HG02970 (cell line): ENCODE measurements at regions not wholly inside any gene's neighbourhood (a gene's known extent, or its start where the extent isn't known, plus 50 kb on each side); places are given as distances from the start of the nearest gene placed in this dataset.

Source experiments
- ATAC-seq: cut with Tn5 transposase; IDR thresholded peaks from one replicate; pipeline ENCODE4 v1.9.1; 2021; ENCODE audit warnings: mild to moderate bottlenecking, moderate library complexity, moderate number of reproducible peaks; ENCODE audit not compliant: unreplicated experiment, low FRiP score

- ATAC-seq = no peak
Observed at GRCh38 chr6:6780231-6780630, 191.7 kb downstream of the LY86 start.

DNA sequence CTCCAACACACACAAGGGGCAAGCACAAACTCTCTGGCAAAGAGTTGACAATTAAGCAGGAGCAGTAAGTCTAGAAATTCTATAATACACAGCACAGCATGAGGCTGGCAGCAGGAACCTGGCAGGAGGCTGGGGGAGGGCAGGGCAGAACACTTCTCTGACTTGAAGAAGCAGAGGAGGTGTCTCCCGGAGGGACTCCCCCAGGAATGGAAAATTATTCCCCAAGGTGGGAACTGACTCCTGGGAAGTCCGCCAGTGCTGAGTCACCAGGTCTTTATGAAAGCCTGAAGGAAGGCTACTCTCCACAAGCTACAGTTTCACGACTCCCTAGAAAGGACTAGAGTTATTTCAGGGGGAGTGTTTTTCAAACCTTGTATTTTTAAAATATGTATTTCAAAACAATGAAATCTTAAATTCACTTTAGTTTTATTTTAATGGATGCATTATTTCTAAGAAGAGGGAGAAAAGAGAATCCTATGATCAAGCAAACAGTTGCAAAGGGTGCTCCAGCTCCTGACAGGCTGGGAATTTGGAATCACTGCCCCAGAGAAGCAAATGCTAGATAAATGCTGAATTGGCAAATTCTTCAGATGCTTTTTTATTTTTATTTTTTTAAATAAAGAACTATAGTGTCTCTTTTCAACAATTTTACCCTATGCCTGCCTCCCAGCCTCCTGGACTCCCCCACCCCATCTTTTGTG, 192.8 kb downstream of the LY86 start:
- no peak for ATAC-seq

GRCh38 chr6:6781873-6782227, 193.3 kb downstream of the LY86 start:
- ATAC-seq = no peak

- ATAC-seq = no peak
Observed at GRCh38 chr6:6783721-6784120, 195.2 kb downstream of the LY86 start.

- no peak for ATAC-seq
Observed at GRCh38 chr6:6784514-6785162, 196.1 kb downstream of the LY86 start.

GRCh38 chr6:6785163-6785521, 196.6 kb downstream of the LY86 start:
- no peak for ATAC-seq

- ATAC-seq = no peak
Observed at GRCh38 chr6:6788394-6789032, 200.0 kb downstream of the LY86 start.

DNA sequence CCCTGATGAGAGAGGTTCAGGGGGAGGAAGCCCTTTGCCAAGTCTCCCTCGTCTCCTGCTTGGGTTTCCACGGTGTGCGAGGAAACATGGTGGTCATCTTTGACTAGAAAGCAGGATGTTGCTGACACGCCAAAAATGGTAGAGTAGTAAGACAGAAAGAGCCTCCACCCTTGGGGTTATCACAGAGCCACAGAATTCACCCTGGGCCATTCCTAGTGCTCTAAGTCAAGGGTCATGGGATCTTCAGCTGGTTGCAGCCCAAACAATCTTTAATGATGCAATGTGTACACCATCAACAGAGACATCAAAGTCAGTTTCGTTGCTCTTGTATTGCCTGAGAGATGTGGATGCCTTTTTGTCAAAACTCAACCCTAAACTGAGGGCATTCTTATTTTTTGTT, 201.9 kb downstream of the LY86 start:
- ATAC-seq = no peak

GRCh38 chr6:6790891-6791290, 202.4 kb downstream of the LY86 start:
- no peak for ATAC-seq

- no peak for ATAC-seq
Observed at GRCh38 chr6:6793388-6794250, 205.1 kb downstream of the LY86 start.

GRCh38 chr6:6795393-6795792, 206.9 kb downstream of the LY86 start:
- no peak for ATAC-seq

DNA sequence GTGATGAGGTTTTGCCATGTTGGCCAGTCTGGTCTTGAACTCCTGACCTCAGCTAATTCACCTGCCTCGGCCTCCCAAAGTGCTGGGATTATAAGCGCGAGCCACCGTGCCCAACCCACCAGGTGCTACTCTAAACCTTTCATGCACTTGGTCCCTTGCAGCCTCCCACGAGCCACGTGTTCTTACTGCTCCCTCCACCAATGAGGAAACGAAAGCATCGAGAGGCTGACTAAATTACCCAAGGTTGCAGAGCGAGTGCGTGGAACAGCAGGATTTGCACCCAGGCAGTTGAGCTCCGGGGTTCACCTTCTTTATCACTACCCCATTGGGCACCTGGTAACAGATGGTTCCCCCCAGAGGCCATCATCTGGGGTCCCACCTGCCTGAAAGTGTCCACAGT, 208.3 kb downstream of the LY86 start:
- ATAC-seq = no peak

- ATAC-seq = no peak
Observed at GRCh38 chr6:6798448-6798860, 209.9 kb downstream of the LY86 start.

DNA sequence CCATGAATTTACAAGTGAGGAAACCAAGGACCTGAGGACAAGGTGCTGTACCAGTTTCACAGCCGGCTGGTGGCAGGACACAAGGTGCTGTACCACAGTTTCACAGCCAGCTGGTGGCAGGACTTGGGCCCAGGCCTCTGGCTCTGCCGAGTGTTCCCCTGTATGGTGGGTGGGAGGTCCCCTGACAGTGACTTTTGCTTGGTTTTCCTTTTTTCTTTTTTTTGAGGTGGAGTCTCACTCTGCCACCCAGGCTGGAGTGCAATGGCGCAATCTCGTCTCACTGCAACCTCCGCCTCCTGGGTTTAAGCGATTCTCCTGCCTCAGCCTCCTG, 212.4 kb downstream of the LY86 start:
- ATAC-seq = no peak

DNA sequence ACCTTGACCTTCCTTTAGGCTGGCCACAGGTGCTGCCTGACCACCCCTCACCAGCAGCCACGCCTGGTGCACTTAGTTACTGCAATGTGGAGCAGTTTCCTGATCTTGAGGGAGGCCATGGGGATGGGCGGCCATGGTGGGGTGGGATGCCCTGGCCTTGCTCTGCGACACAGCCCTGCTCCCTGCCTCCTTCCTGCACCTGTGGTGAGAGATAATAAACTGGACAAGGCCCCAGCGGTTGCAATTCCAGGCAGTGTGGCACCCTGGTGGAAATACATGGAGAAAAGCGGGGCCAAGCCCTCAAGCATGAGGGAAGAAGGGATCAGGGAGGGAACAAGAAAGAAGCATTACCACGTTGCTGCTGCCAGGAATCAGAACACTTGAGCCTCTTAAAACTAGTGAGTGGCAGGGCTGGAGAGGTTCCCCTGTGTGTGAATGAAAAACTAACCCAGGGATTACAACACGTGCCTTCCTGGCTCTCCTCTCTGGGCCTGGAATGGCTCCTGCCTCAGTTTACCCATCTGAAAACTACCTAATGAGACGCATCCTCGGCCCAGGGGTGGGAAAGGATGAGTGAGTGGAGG, 213.2 kb downstream of the LY86 start:
- no peak for ATAC-seq

DNA sequence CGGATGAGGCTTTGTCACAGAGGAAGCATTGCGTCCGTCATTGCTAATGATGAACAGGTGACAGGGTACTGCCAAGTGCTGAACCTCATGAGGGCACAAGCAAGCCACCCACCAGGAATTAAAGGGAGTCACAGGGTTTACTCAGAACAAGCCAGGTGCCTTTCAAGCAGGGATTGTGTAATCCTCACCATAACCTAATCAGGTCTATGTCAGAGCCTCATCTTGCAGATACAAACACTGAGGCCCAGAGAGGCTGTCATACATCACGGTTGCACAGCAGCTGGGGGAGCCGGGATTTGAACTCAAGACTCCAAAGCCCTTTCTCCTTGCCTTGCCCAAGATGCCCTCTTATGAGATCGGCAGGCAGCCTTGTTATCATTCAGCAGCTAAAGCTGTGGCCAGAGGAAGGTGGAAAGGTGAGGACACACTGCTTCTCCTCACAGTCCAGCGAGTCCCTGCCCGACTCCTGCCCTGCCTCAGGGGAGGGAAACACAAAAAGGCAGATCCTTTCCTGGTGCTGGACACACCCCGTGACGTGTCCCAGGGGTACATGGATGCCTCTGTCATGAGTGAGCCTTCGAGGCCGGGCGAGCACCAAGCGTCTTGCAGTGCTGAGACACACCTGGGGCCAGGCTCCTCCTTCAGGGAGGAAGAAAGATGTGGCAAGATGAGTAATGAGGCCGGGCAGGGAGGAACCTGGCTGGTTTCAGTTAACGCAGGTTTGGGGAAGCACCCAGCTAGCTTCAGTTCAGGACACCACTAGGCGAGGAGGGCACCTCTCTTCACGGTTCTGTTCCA, 214.9 kb downstream of the LY86 start:
- ATAC-seq = no peak

- no peak for ATAC-seq
Observed at GRCh38 chr6:6804843-6805615, 216.5 kb downstream of the LY86 start.

GRCh38 chr6:6806844-6807518, 218.5 kb downstream of the LY86 start:
- no peak for ATAC-seq

DNA sequence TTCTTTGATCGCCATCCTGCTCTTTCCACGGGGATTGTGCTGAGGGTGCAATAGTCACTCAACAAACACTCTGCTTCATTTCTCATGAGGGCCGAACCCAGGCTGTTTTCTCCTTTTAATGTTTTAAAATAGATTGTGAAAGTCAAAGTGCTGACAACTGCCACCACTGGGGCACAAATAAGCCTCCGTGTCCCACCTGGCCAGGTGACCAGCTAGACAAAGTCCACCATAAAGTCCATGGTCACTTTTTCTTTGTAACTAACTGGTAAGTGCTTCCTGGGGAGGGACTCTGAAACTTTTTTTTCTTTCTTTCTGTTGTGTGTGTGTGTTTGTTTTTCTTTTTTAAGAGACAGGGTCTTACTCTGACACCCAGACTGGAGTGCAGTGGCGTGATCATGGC, 219.8 kb downstream of the LY86 start:
- ATAC-seq = no peak
